IMR-90 (cell line): ENCODE measurements at regions not wholly inside any gene's neighbourhood (a gene's known extent, or its start where the extent isn't known, plus 50 kb on each side); places are given as distances from the start of the nearest gene placed in this dataset.

Experiments used
- ATAC-seq: fragments of 200-7000 bp; cut with Tn5 transposase; 2 replicates; pipeline ENCODE4 v1.9.1; 2020; ENCODE audit warnings: low read depth, mild to moderate bottlenecking, moderate library complexity
- BruUV-seq: library from RNA; stranded (reverse); fragments of 400-500 nt; replicated peaks from 2 replicates; lab custom pipeline; 2021; lab: Mats Ljungman, UMichigan
- CTCF ChIA-PET: fragments of 300-600 bp; formaldehyde crosslinking; extraction: SDS; loops from one replicate; lab custom pipeline; 2021; ENCODE audit warnings: antibody characterized with exemption; lab: Yijun Ruan, JAX
- POLR2A ChIA-PET: fragments of 300-600 bp; sonication (Branson Sonifier 250); formaldehyde crosslinking; loops from one replicate; lab custom pipeline; 2022; ENCODE audit warnings: antibody characterized with exemption; ENCODE audit not compliant: unreplicated experiment; lab: Charles Lee
- DNase-seq: peaks from one replicate; pipeline ENCODE4 v3.0.0; 2013
- H2AFZ ChIP-seq: replicated peaks from 2 replicates; pipeline ENCODE3; 2013; ENCODE audit warnings: low read length, mild to moderate bottlenecking; ENCODE audit not compliant: poor library complexity
- H2AK5ac ChIP-seq: 2 replicates; pipeline ENCODE4 v1.6.1; 2013; ENCODE audit warnings: low read depth, low read length, inconsistent platforms
- H2AK9ac ChIP-seq: replicated peaks from 2 replicates; pipeline ENCODE3; 2013; ENCODE audit warnings: mild to moderate bottlenecking, low read depth, low read length, moderate library complexity; ENCODE audit not compliant: poor library complexity
- H2BK120ac ChIP-seq: 2 replicates; pipeline ENCODE4 v1.6.1; 2013; ENCODE audit warnings: low read depth, low read length, inconsistent platforms
- H2BK15ac ChIP-seq: 3 replicates; pipeline ENCODE4 v1.6.1; 2013; ENCODE audit warnings: low read depth, low read length, inconsistent platforms
- H2BK20ac ChIP-seq: 2 replicates; pipeline ENCODE4 v1.6.1; 2013; ENCODE audit warnings: low read depth, mild to moderate bottlenecking, inconsistent platforms, low read length, moderate library complexity
- H2BK5ac ChIP-seq: 2 replicates; pipeline ENCODE4 v1.6.1; 2013; ENCODE audit warnings: mild to moderate bottlenecking, low read depth, low read length, inconsistent platforms; ENCODE audit not compliant: poor library complexity, severe bottlenecking
- H3K14ac ChIP-seq: replicated peaks from 2 replicates; pipeline ENCODE4 v1.6.1; 2013; ENCODE audit warnings: low read depth, low read length, inconsistent platforms
- H3K18ac ChIP-seq: 2 replicates; pipeline ENCODE4 v1.6.1; 2013; ENCODE audit warnings: low read depth, low read length, control low read depth
- H3K23ac ChIP-seq: 2 replicates; pipeline ENCODE4 v1.6.1; 2013; ENCODE audit warnings: low read depth, low read length, inconsistent platforms
- H3K27ac ChIP-seq: 2 replicates; pipeline ENCODE4 v1.5.1; 2013; ENCODE audit warnings: mild to moderate bottlenecking, control low read depth, low read length; ENCODE audit not compliant: insufficient read depth
- H3K27me3 ChIP-seq: 2 replicates; pipeline ENCODE4 v1.6.1; 2013; ENCODE audit warnings: low read length; ENCODE audit not compliant: control insufficient read depth, insufficient read depth
- H3K36me3 ChIP-seq: 2 replicates; pipeline ENCODE4 v1.6.1; 2013; ENCODE audit warnings: low read length, mixed read lengths; ENCODE audit not compliant: control insufficient read depth, insufficient read depth
- H3K4ac ChIP-seq: 2 replicates; pipeline ENCODE4 v1.6.1; 2013; ENCODE audit warnings: low read depth, low read length, inconsistent platforms
- H3K4me1 ChIP-seq: 2 replicates; pipeline ENCODE4 v1.6.1; 2013; ENCODE audit warnings: low read length, mixed read lengths; ENCODE audit not compliant: control insufficient read depth, insufficient read depth
- H3K4me2 ChIP-seq: 2 replicates; pipeline ENCODE4 v1.6.1; 2013; ENCODE audit warnings: low read depth, mild to moderate bottlenecking, control low read depth, low read length, moderate library complexity
- H3K4me3 ChIP-seq: 2 replicates; pipeline ENCODE4 v1.5.1; 2013; ENCODE audit warnings: low read depth, mild to moderate bottlenecking, control low read depth, low read length, moderate library complexity; ENCODE audit not compliant: insufficient read depth
- H3K56ac ChIP-seq: 2 replicates; pipeline ENCODE4 v1.6.1; 2013; ENCODE audit warnings: low read length, inconsistent platforms; ENCODE audit not compliant: insufficient read depth; ENCODE audit errors: extremely low read depth
- H3K79me1 ChIP-seq, 2 experiments: 2 replicates each; pipeline ENCODE4 v1.6.1; 2013; ENCODE audit warnings: low read length in 2 of 2, inconsistent platforms in 1 of 2, low read depth in 1 of 2
- H3K9ac ChIP-seq: 2 replicates; pipeline ENCODE4 v1.6.1; 2013; ENCODE audit warnings: low read depth, low read length, control low read depth
- H3K9me1 ChIP-seq: 2 replicates; pipeline ENCODE4 v1.6.1; 2013; ENCODE audit warnings: low read length, inconsistent platforms; ENCODE audit not compliant: insufficient read depth
- H3K9me3 ChIP-seq: 2 replicates; pipeline ENCODE4 v1.6.1; 2013; ENCODE audit warnings: low read length; ENCODE audit not compliant: control insufficient read depth, insufficient read depth
- H4K20me1 ChIP-seq: 2 replicates; pipeline ENCODE4 v1.6.1; 2013; ENCODE audit warnings: low read length, inconsistent platforms; ENCODE audit not compliant: insufficient read depth
- H4K5ac ChIP-seq: 2 replicates; pipeline ENCODE4 v1.6.1; 2013; ENCODE audit warnings: mild to moderate bottlenecking, low read depth, low read length, control low read depth
- H4K8ac ChIP-seq, 2 experiments: 2 replicates each; pipeline ENCODE4 v1.6.1; 2013; ENCODE audit warnings: low read depth in 2 of 2, low read length in 2 of 2, control low read depth in 1 of 2, inconsistent platforms in 1 of 2
- H4K91ac ChIP-seq: 2 replicates; pipeline ENCODE4 v1.6.1; 2013; ENCODE audit warnings: low read depth, low read length, inconsistent platforms; ENCODE audit not compliant: insufficient read depth
- RCOR1 ChIP-seq: IDR thresholded peaks from 2 replicates; pipeline ENCODE4 v1.6.1; 2012; ENCODE audit warnings: mild to moderate bottlenecking, low read length, improper control_type of control experiment; ENCODE audit not compliant: insufficient replicate concordance
- WGBS, 2 experiments: methylation state at CpG; one replicate each; pipeline versions ENCODE4 v1.1.5 to v1.1.7; 2013; ENCODE audit warnings: missing lambda C conversion rate in 2 of 2; ENCODE audit not compliant: insufficient read length in 1 of 2; ENCODE audit errors: extremely low coverage in 2 of 2; 5-methylcytosine and 5-hydroxymethylcytosine counted together
- dilution Hi-C: fragments of 300-500 bp; cut with HindIII; formaldehyde crosslinking; loops from one replicate; pipeline ENCODE4 v1.14.3; 2018; ENCODE audit warnings: low sequenced_read_pairs; ENCODE audit not compliant: unreplicated experiment
- in situ Hi-C: fragments of 300-500 bp; cut with MboI; formaldehyde crosslinking; loops from 3 replicates; pipeline ENCODE4 v1.14.3; 2019; ENCODE audit warnings: low sequenced_read_pairs, inconsistent platforms, mixed read lengths
- intact Hi-C: fragments of 100-400 bp; cut with micrococcal nuclease; formaldehyde crosslinking; loops from 2 replicates; pipeline ENCODE4 v1.10.0; 2022

DNA sequence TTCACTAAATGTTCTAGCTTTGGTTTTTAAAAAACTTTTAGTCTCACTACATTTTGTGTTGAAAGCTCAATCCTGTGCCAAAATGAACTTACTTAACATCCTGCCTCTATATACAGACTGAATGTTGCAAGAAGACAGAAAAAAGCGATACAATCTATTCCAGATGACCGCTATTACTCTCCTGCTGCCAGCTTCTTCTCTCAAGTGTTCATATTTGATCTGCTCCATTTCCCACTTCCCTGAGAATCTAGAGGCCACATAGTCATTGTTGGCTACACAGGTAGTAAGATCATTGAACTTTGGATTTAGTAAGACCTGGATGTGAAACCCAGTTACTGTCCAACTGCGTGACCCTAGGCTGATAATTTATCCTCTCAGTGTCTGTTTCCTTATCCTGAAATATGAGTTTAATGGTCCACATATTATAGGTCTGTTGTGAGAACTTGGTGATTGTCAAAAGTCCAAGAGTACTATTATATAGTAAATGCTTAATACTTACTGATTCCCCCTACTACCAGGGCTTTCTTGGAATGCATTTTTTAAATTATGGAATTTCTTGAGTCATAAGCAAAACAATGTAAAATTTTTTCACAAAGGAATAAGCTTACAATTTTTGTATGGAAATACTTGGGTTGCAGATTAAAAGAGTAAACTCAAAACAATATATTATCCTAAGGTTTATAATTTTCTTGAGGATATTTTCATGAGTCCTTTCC, 976.8 kb upstream of the ADGRL3 start:
- intact Hi-C loops: no loop called here
- POLR2A ChIA-PET: no interaction called here
- WGBS, 2 experiments: no CpG with 5 or more reads among the region's 3 CpGs

More for the DNA sequence above, 976.8 kb upstream of the ADGRL3 start:
- no peak overlapping the region for H3K4ac ChIP-seq
- H3K79me1 ChIP-seq: no peaks in the 10 kb centered on the region
- H2BK15ac ChIP-seq: no peak overlapping the region
- no peak overlapping the region for H2AK9ac ChIP-seq
- no peaks in the 10 kb centered on the region for H3K27me3 ChIP-seq
- DNase-seq (no peak), ATAC-seq (no peak)
- no peak overlapping the region for H3K18ac ChIP-seq
- no peak overlapping the region for H3K4me3 ChIP-seq
- no peak overlapping the region for H3K9ac ChIP-seq
- no peaks in the 10 kb centered on the region for H3K4me1 ChIP-seq
- no peak overlapping the region for H3K4me2 ChIP-seq
- H2AK5ac ChIP-seq: no peak overlapping the region
- H3K56ac ChIP-seq: no peak overlapping the region
- no peaks in the 10 kb centered on the region for H3K9me1 ChIP-seq
- H3K36me3 ChIP-seq: no peaks in the 10 kb centered on the region
- CTCF ChIA-PET: interaction anchor here (0.6 kb wide), 1 partner anchor 437 kb away, joined by 3 read pairs; no protein-coding TSS in a partner anchor
- no peak overlapping the region for H3K23ac ChIP-seq
- H2BK20ac ChIP-seq: no peak overlapping the region
- no peaks in the 10 kb centered on the region for H3K9me3 ChIP-seq
- H2BK120ac ChIP-seq: no peak overlapping the region
- H4K8ac ChIP-seq: no peak overlapping the region
- no peak for TF ChIP-seq RCOR1
- no peak overlapping the region for H3K27ac ChIP-seq
- no peak overlapping the region for H3K14ac ChIP-seq
- no peak overlapping the region for H2BK5ac ChIP-seq
- no TSS peak for BruUV-seq
- dilution Hi-C loops (no loop called here), in situ Hi-C loops (no loop called here)
- H2AFZ ChIP-seq: no peak overlapping the region
- no peaks in the 10 kb centered on the region for H4K20me1 ChIP-seq
- no peak overlapping the region for H4K91ac ChIP-seq
- H4K5ac ChIP-seq: no peak overlapping the region
